A549 (cell line): ENCODE measurements at regions not wholly inside any gene's neighbourhood (a gene's known extent, or its start where the extent isn't known, plus 50 kb on each side); places are given as distances from the start of the nearest gene placed in this dataset.

Experiments
- BHLHE40 ChIP-seq: IDR thresholded peaks from 2 replicates; pipeline ENCODE4 v1.6.1; 2012; ENCODE audit warnings: low read depth, low read length, inconsistent platforms
- CTCF ChIP-seq: fragments of >200 bp; sonication (Bioruptor Twin); formaldehyde crosslinking; IDR thresholded peaks from 3 replicates; pipeline ENCODE4 v1.5.1; 2016
- FOSL2 ChIP-seq, 2 experiments: fragments of 450-650 bp in 1 of 2; fragments of >200 bp in 1 of 2; sonication (Bioruptor Twin) in 1 of 2; formaldehyde crosslinking; IDR thresholded peaks; 2 replicates each; pipeline versions ENCODE4 v1.5.0 to v1.6.1; 2016 to 2020; ENCODE audit warnings: mild to moderate bottlenecking in 1 of 2, moderate library complexity in 1 of 2
- JUN ChIP-seq, 2 experiments: fragments of >200 bp; sonication (Bioruptor Twin); formaldehyde crosslinking; IDR thresholded peaks; 2 replicates in 1 of 2; 3 replicates in 1 of 2; pipeline ENCODE4 v1.6.1; 2016 to 2017
- RAD21 ChIP-seq, 2 experiments: fragments of >200 bp in 1 of 2; sonication (Bioruptor Twin) in 1 of 2; formaldehyde crosslinking in 1 of 2; IDR thresholded peaks in 1 of 2; conservative IDR thresholded peaks in 1 of 2; 2 replicates in 1 of 2; 3 replicates in 1 of 2; pipeline ENCODE4 v1.6.1; 2012 to 2018; ENCODE audit warnings: inconsistent platforms in 1 of 2
- RCOR1 ChIP-seq: fragments of 150-350 bp; IDR thresholded peaks from 2 replicates; pipeline ENCODE4 v1.6.1; 2014; ENCODE audit warnings: antibody characterized with exemption, low read length, low read depth
- SREBF2 ChIP-seq: fragments of 450-650 bp; IDR thresholded peaks from 2 replicates; pipeline ENCODE4 v1.6.1; 2014; ENCODE audit warnings: mild to moderate bottlenecking, moderate library complexity

DNA sequence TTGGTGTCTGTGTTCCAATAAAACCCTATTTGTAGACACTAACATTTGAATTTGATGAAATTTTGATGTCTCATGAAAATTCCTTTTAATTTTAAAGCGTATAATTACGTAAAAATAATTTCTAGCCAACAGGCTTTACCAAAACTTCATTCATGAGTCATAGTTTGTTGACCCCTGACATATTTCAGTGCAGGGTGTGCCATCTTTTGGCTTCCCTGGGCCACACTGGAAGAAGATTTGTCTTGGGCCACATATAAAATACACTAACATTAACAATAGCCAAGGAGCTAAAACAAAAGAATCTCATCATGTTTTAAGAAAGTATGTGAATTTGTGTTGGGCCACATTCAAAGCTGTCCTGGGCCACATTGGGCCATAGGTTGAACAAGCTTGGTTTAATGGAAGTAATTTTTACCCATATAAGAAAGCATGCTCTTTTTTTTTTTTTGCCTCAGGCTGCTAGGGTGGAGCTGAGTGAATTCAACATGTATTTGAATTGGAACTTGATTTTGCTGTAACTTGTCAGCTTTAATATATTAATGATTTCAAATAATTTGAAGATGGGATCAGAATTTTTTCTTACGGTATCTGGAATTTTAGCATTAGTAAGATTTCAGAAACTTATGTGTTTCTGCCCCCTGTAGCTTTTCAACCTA is 267.7 kb upstream of the RGS18 start:
- TF ChIP-seq RCOR1 (no peak), CTCF (no peak), BHLHE40 (no peak), SREBF2 (no peak), JUN (IDR thresholded peaks at IDR 0.05) (no peak), FOSL2 (IDR thresholded peaks at IDR 0.05) (no peak), FOSL2 (CRISPR knock-in tag; IDR thresholded peaks at IDR 0.05) (no peak), RAD21 (conservative IDR thresholded peaks at IDR 0.05 in 1 of 2, IDR thresholded peaks at IDR 0.05 in 1 of 2) (no peak)
